ENCODE measurements at regions not wholly inside any gene's neighbourhood (a gene's known extent, or its start where the extent isn't known, plus 50 kb on each side); places are given as distances from the start of the nearest gene placed in this dataset.
A peak's percentile ranks its signal among the peaks of the same experiment; 100 is the strongest.

- Histone ChIP-seq H3K4me3 (ENCODE audit: extremely low read depth in 1 of 4, insufficient read depth in 2 of 4, low read depth in 3 of 4, low read length in 4 of 4) (no peak overlapping the region), H4K5ac (ENCODE audit: insufficient read length, low read depth, low read length) (no peak overlapping the region), H2BK15ac (ENCODE audit: low read length) (no peak overlapping the region), H3K23me2 (ENCODE audit: low read depth, low read length) (no peaks in the 10 kb centered on the region), H3K4me1 (replicated peaks in 1 of 4; ENCODE audit: control insufficient read depth in 3 of 4, insufficient read depth in 4 of 4, low read length in 3 of 4) (peaks cover 0 to 3% (median 0%) of the 10 kb centered on the region in 4 experiments; a peak in 1 of 7 replicates), H2BK5ac (ENCODE audit: low read depth, low read length) (no peak overlapping the region), H3K27ac (ENCODE audit: low read depth, low read length) (no peak overlapping the region), H3K36me3 (ENCODE audit: control insufficient read depth in 2 of 4, insufficient read depth in 4 of 4, low read length in 3 of 4) (no peaks in the 10 kb centered on the region), H2BK20ac (ENCODE audit: low read length) (no peak overlapping the region), H4K8ac (ENCODE audit: extremely low read depth, insufficient read depth, low read length) (no peak overlapping the region), H4K91ac (replicated peaks; ENCODE audit: insufficient read length, low read length) (no peak overlapping the region), H3K4ac (replicated peaks; ENCODE audit: insufficient read length, low read depth, low read length) (no peak overlapping the region), H4K20me1 (replicated peaks in 1 of 2; ENCODE audit: control insufficient read depth in 1 of 2, insufficient read depth in 2 of 2, low read length in 2 of 2) (no peaks in the 10 kb centered on the region), H3K79me2 (ENCODE audit: control insufficient read depth in 1 of 2, insufficient read depth in 2 of 2, low read length in 2 of 2) (no peaks in the 10 kb centered on the region), H2AFZ (ENCODE audit: low read length) (no peak overlapping the region), H3K56ac (replicated peaks; ENCODE audit: insufficient read length, low read depth, low read length) (no peak overlapping the region), H3K9me3 (ENCODE audit: insufficient read depth in 2 of 2, low read depth in 1 of 2, low read length in 1 of 2) (no peaks in the 10 kb centered on the region), H3K27me3 (replicated peaks in 1 of 4; ENCODE audit: control insufficient read depth in 3 of 4, extremely low read depth in 1 of 4, insufficient read depth in 3 of 4, low read length in 3 of 4) (no peaks in the 10 kb centered on the region), H2BK120ac (replicated peaks; ENCODE audit: low read depth, low read length) (no peak overlapping the region), H2AK5ac (ENCODE audit: low read depth, low read length) (no peak overlapping the region), H3K79me1 (ENCODE audit: low read depth, low read length) (no peaks in the 10 kb centered on the region), H3K18ac (ENCODE audit: extremely low read depth, low read length) (no peak overlapping the region), H3K14ac (ENCODE audit: insufficient read length) (no peak overlapping the region), H3K4me2 (ENCODE audit: insufficient read depth in 1 of 2, low read depth in 2 of 2, low read length in 2 of 2) (no peak overlapping the region), H3K23ac (ENCODE audit: insufficient read length) (no peak overlapping the region), H2BK12ac (ENCODE audit: low read depth, low read length) (no peak overlapping the region), H3K9ac (replicated peaks in 1 of 4; ENCODE audit: extremely low read depth in 1 of 4, low read depth in 3 of 4, low read length in 3 of 4) (no peak overlapping the region)
- 73% methylated on average over 1 of the region's 1 CpG; no CpG with 5 or more reads in 1 of the 2 experiments for WGBS, 2 experiments (ENCODE audit: extremely low coverage in 1 of 2, insufficient coverage in 1 of 2, insufficient read length in 1 of 2, insufficient replicate concordance in 2 of 2, low coverage in 1 of 2, low lambda C conversion rate in 2 of 2, missing lambda C conversion rate in 1 of 2)
- ChIA-PET POLR2A (ENCODE audit: partially characterized antibody) (no interaction called here), CTCF (ENCODE audit: partially characterized antibody) (no interaction called here)
- no peak for DNase-seq (ENCODE audit: low read depth in 1 of 2, low spot score in 2 of 2)
- no peak for FAIRE-seq
- no peak for TF ChIP-seq CBX5 (IDR thresholded peaks at IDR 0.05; ENCODE audit: low read depth, low read length)
- 0 out of 4 replicates have a peak, but pooled peaks of 1 of the 2 experiments have one; percentile 1 for TF ChIP-seq RAD21 (IDR thresholded peaks at IDR 0.05 in 1 of 2, conservative IDR thresholded peaks at IDR 0.05 in 1 of 2; ENCODE audit: low read depth in 2 of 2, low read length in 2 of 2)
- TF ChIP-seq, protein P1, sequence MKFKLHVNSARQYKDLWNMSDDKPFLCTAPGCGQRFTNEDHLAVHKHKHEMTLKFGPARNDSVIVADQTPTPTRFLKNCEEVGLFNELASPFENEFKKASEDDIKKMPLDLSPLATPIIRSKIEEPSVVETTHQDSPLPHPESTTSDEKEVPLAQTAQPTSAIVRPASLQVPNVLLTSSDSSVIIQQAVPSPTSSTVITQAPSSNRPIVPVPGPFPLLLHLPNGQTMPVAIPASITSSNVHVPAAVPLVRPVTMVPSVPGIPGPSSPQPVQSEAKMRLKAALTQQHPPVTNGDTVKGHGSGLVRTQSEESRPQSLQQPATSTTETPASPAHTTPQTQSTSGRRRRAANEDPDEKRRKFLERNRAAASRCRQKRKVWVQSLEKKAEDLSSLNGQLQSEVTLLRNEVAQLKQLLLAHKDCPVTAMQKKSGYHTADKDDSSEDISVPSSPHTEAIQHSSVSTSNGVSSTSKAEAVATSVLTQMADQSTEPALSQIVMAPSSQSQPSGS (IDR thresholded peaks at IDR 0.05; ENCODE audit: low read length): no peak
Measured at GRCh38 chr3:178022599-178022998, 513.6 kb upstream of the KCNMB2 start.
